ENCODE measurements at regions not wholly inside any gene's neighbourhood (a gene's known extent, or its start where the extent isn't known, plus 50 kb on each side); places are given as distances from the start of the nearest gene placed in this dataset.
"Not testable (repeated sequence)": the region's sequence is repeated elsewhere in the genome, so short reads cannot be mapped to it uniquely, and the experiment has no call there.

- TF ChIP-seq CTCF (IDR thresholded peaks at IDR 0.05; ENCODE audit: low read depth, low read length): no peak
- Histone ChIP-seq H3K4me3 (no peak overlapping the region), H3K36me3 (no peaks in the 10 kb centered on the region), H3K27me3 (no peaks in the 10 kb centered on the region), H3K27ac (peak overlapping the region; percentile 27), H3K4me1 (ENCODE audit: low read depth) (peaks cover 2% of the 10 kb centered on the region), H3K9me3 (ENCODE audit: low read depth) (no peaks in the 10 kb centered on the region)
- DNase-seq (ENCODE audit: low read depth in 1 of 2, low spot score in 1 of 2): no peak
These were observed 96.6 kb upstream of the CHD2 start for GRCh38 chr15:92803536-92803851.

- peak overlapping the region; percentile 27 for H3K27ac ChIP-seq
- H3K4me1 ChIP-seq (ENCODE audit: low read depth): peaks cover 6% of the 10 kb centered on the region
- no peaks in the 10 kb centered on the region for H3K9me3 ChIP-seq (ENCODE audit: low read depth)
- H3K4me3 ChIP-seq: no peak overlapping the region
- peak in 1 of 2 donors; percentile 100 for DNase-seq (ENCODE audit: low read depth in 1 of 2, low spot score in 1 of 2)
- H3K27me3 ChIP-seq: no peaks in the 10 kb centered on the region
- no peak for TF ChIP-seq CTCF (IDR thresholded peaks at IDR 0.05; ENCODE audit: low read depth, low read length)
- H3K36me3 ChIP-seq: no peaks in the 10 kb centered on the region
These were observed 96.1 kb upstream of the CHD2 start for GRCh38 chr15:92803852-92804609.

GRCh38 chr15:92804610-92804936, 95.6 kb upstream of the CHD2 start:
- not testable (repeated sequence) for H3K4me3 ChIP-seq; H3K9me3 ChIP-seq (ENCODE audit: low read depth); H3K36me3 ChIP-seq; H3K4me1 ChIP-seq (ENCODE audit: low read depth); H3K27me3 ChIP-seq; H3K27ac ChIP-seq; DNase-seq (ENCODE audit: low read depth in 1 of 2, low spot score in 1 of 2)

- Histone ChIP-seq H3K36me3 (no peaks in the 10 kb centered on the region), H3K27me3 (no peaks in the 10 kb centered on the region), H3K9me3 (ENCODE audit: low read depth) (no peaks in the 10 kb centered on the region), H3K4me1 (ENCODE audit: low read depth) (peaks cover 6% of the 10 kb centered on the region), H3K27ac (no peak overlapping the region), H3K4me3 (no peak overlapping the region)
- DNase-seq (ENCODE audit: low read depth in 1 of 2, low spot score in 1 of 2): no peak
- no peak for TF ChIP-seq CTCF (IDR thresholded peaks at IDR 0.05; ENCODE audit: low read depth, low read length)
These were observed 94.9 kb upstream of the CHD2 start for GRCh38 chr15:92805080-92805690.

- not testable (repeated sequence) for H3K36me3 ChIP-seq; H3K27ac ChIP-seq; H3K27me3 ChIP-seq; H3K9me3 ChIP-seq (ENCODE audit: low read depth); DNase-seq (ENCODE audit: low read depth in 1 of 2, low spot score in 1 of 2); H3K4me3 ChIP-seq
- H3K4me1 ChIP-seq (ENCODE audit: low read depth): peaks cover 11% of the 10 kb centered on the region
These were observed 94.0 kb upstream of the CHD2 start for GRCh38 chr15:92806171-92806570.

- Histone ChIP-seq H3K36me3 (no peaks in the 10 kb centered on the region), H3K27ac (no peak overlapping the region), H3K4me3 (no peak overlapping the region), H3K9me3 (ENCODE audit: low read depth) (no peaks in the 10 kb centered on the region), H3K4me1 (ENCODE audit: low read depth) (peaks cover 17% of the 10 kb centered on the region), H3K27me3 (no peaks in the 10 kb centered on the region)
- no peak for DNase-seq (ENCODE audit: low read depth in 1 of 2, low spot score in 1 of 2)
- no peak for TF ChIP-seq CTCF (IDR thresholded peaks at IDR 0.05; ENCODE audit: low read depth, low read length)
These were observed 93.4 kb upstream of the CHD2 start for GRCh38 chr15:92806763-92807162.

All from cardiac muscle cell (in vitro differentiated cells and primary cell).